ENCODE measurements at regions not wholly inside any gene's neighbourhood (a gene's known extent, or its start where the extent isn't known, plus 50 kb on each side); places are given as distances from the start of the nearest gene placed in this dataset.

- Histone ChIP-seq H3K9me3 (ENCODE audit: severe bottlenecking) (no peaks in the 10 kb centered on the region), H3K4me3 (ENCODE audit: severe bottlenecking) (no peak overlapping the region), H3K27me3 (ENCODE audit: insufficient read depth, poor library complexity, severe bottlenecking) (no peaks in the 10 kb centered on the region), H3K4me1 (ENCODE audit: insufficient read depth, poor library complexity, severe bottlenecking) (no peaks in the 10 kb centered on the region), H3K27ac (ENCODE audit: poor library complexity, severe bottlenecking) (no peak overlapping the region), H3K36me3 (ENCODE audit: low read depth) (no peaks in the 10 kb centered on the region)
- peak; percentile 39 for TF ChIP-seq CTCF (IDR thresholded peaks at IDR 0.05; ENCODE audit: poor library complexity, severe bottlenecking)
- ATAC-seq (ENCODE audit: low read depth) = peak; percentile 53; the same call in 2 of the 3 replicates
- no peak for DNase-seq (ENCODE audit: low spot score)
Measured at GRCh38 chr17:51435641-51436091, 175.3 kb downstream of the UTP18 start.

DNA sequence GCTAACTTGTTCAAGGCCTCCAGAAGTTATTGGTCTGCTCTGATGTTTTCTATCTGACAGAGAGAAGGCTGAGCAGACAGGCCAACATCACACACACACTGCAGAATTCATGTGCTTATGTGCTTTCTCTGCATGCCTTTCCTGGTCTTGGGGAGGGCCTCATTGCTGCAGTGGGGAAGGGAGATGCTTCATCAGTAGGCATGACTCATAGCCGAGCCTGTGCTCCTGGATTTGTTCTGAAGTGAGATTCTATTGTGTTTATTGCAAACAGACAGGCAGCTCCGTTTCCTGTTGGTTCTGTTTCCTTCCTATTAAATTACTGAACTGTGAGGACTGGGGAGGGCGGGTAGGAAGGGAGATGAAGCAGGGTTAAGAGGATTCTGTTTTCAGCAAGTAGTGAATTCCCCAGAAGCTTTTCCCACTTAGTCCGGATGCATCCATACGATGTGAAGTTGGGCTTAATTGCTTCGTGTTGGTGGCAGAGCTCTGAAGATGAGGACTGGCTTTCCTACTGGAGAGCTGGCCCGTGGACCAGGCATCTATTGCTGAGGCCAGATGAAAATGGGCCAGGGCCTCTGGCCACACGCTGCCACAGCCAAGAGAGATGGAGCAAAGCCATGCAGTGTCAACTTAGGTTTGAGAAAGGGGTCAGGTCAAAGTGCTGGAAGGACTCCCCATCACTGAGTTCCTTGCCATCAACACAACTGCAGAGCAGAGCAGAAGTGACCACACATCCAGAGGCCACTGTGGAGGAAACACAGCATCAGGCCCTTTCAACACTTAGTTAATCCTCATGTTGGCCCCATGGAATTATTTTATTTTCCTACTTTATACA lies 179.3 kb downstream of the UTP18 start:
- no peak for TF ChIP-seq CTCF (IDR thresholded peaks at IDR 0.05; ENCODE audit: poor library complexity, severe bottlenecking)
- no peaks in the 10 kb centered on the region for H3K4me1 ChIP-seq (ENCODE audit: insufficient read depth, poor library complexity, severe bottlenecking)
- H3K36me3 ChIP-seq (ENCODE audit: low read depth) = no peaks in the 10 kb centered on the region
- H3K27me3 ChIP-seq (ENCODE audit: insufficient read depth, poor library complexity, severe bottlenecking) = no peaks in the 10 kb centered on the region
- peak; percentile 85 for ATAC-seq (ENCODE audit: low read depth)
- no peaks in the 10 kb centered on the region for H3K9me3 ChIP-seq (ENCODE audit: severe bottlenecking)
- no peak for DNase-seq (ENCODE audit: low spot score)
- no peak overlapping the region for H3K27ac ChIP-seq (ENCODE audit: poor library complexity, severe bottlenecking)
- H3K4me3 ChIP-seq (ENCODE audit: severe bottlenecking) = no peak overlapping the region

- TF ChIP-seq CTCF (IDR thresholded peaks at IDR 0.05; ENCODE audit: poor library complexity, severe bottlenecking) = no peak
- Histone ChIP-seq H3K36me3 (ENCODE audit: low read depth) (no peaks in the 10 kb centered on the region), H3K27me3 (ENCODE audit: insufficient read depth, poor library complexity, severe bottlenecking) (peaks cover 11% of the 10 kb centered on the region), H3K4me3 (ENCODE audit: severe bottlenecking) (no peak overlapping the region), H3K9me3 (ENCODE audit: severe bottlenecking) (no peaks in the 10 kb centered on the region), H3K4me1 (ENCODE audit: insufficient read depth, poor library complexity, severe bottlenecking) (no peaks in the 10 kb centered on the region), H3K27ac (ENCODE audit: poor library complexity, severe bottlenecking) (no peak overlapping the region)
- no peak for ATAC-seq (ENCODE audit: low read depth)
- DNase-seq (ENCODE audit: low spot score) = no peak
Measured at GRCh38 chr17:51441431-51441830, 181.1 kb downstream of the UTP18 start.

- peaks cover 11% of the 10 kb centered on the region for H3K27me3 ChIP-seq (ENCODE audit: insufficient read depth, poor library complexity, severe bottlenecking)
- H3K4me3 ChIP-seq (ENCODE audit: severe bottlenecking) = no peak overlapping the region
- DNase-seq (ENCODE audit: low spot score) = no peak
- H3K9me3 ChIP-seq (ENCODE audit: severe bottlenecking) = no peaks in the 10 kb centered on the region
- H3K36me3 ChIP-seq (ENCODE audit: low read depth) = no peaks in the 10 kb centered on the region
- H3K4me1 ChIP-seq (ENCODE audit: insufficient read depth, poor library complexity, severe bottlenecking) = no peaks in the 10 kb centered on the region
- ATAC-seq (ENCODE audit: low read depth) = no peak
- no peak overlapping the region for H3K27ac ChIP-seq (ENCODE audit: poor library complexity, severe bottlenecking)
- no peak for TF ChIP-seq CTCF (IDR thresholded peaks at IDR 0.05; ENCODE audit: poor library complexity, severe bottlenecking)
Measured at GRCh38 chr17:51442088-51442865, 181.9 kb downstream of the UTP18 start.

Measured in RWPE2 (cell line).